Muscle layer of duodenum (tissue), 2 donors: ENCODE measurements at regions not wholly inside any gene's neighbourhood (a gene's known extent, or its start where the extent isn't known, plus 50 kb on each side); places are given as distances from the start of the nearest gene placed in this dataset.

Experiments
- H3K27ac ChIP-seq: one replicate; pipeline ENCODE4 v1.7.0; 2013; ENCODE audit warnings: mild to moderate bottlenecking, low read length
- H3K27me3 ChIP-seq: one replicate; pipeline ENCODE4 v1.7.0; 2013; ENCODE audit warnings: low read depth, mild to moderate bottlenecking, control low read depth, low read length
- H3K36me3 ChIP-seq, 2 donors: one replicate each; pipeline ENCODE4 v1.7.0; 2013; ENCODE audit warnings: low read length in 2 of 2, control low read depth in 1 of 2, mild to moderate bottlenecking in 1 of 2; ENCODE audit not compliant: insufficient read depth in 2 of 2, control insufficient read depth in 1 of 2
- H3K4me1 ChIP-seq, 2 donors: one replicate each; pipeline ENCODE4 v1.7.0; 2013; ENCODE audit warnings: low read length in 2 of 2, mild to moderate bottlenecking in 2 of 2, control low read depth in 1 of 2, moderate library complexity in 1 of 2; ENCODE audit not compliant: insufficient read depth in 2 of 2, control insufficient read depth in 1 of 2
- H3K4me3 ChIP-seq, 2 donors: one replicate each; pipeline ENCODE4 v1.7.0; 2013; ENCODE audit warnings: low read length in 2 of 2, low read depth in 1 of 2, mild to moderate bottlenecking in 1 of 2
- H3K9me3 ChIP-seq, 2 donors: one replicate each; pipeline ENCODE4 v1.7.0; 2013; ENCODE audit warnings: low read length in 2 of 2, control low read depth in 1 of 2, mild to moderate bottlenecking in 1 of 2; ENCODE audit not compliant: control insufficient read depth in 1 of 2
- donor health status: healthy.

- Histone ChIP-seq H3K36me3 (no peaks in the 10 kb centered on the region), H3K4me1 (no peaks in the 10 kb centered on the region), H3K27ac (no peak overlapping the region), H3K4me3 (no peak overlapping the region), H3K9me3 (no peaks in the 10 kb centered on the region), H3K27me3 (no peaks in the 10 kb centered on the region)
Observed at GRCh38 chr13:89027694-89028306, 1356.6 kb downstream of the SLITRK5 start.

- Histone ChIP-seq H3K4me1 (no peaks in the 10 kb centered on the region), H3K27ac (no peak overlapping the region), H3K27me3 (no peaks in the 10 kb centered on the region), H3K4me3 (no peak overlapping the region), H3K36me3 (no peaks in the 10 kb centered on the region), H3K9me3 (no peaks in the 10 kb centered on the region)
Observed at GRCh38 chr13:89029062-89029461, 1357.9 kb downstream of the SLITRK5 start.

GRCh38 chr13:89034015-89034414 is 1362.8 kb downstream of the SLITRK5 start:
- H3K9me3 ChIP-seq: no peaks in the 10 kb centered on the region
- no peaks in the 10 kb centered on the region for H3K36me3 ChIP-seq
- no peaks in the 10 kb centered on the region for H3K4me1 ChIP-seq
- no peaks in the 10 kb centered on the region for H3K27me3 ChIP-seq
- no peak overlapping the region for H3K27ac ChIP-seq
- no peak overlapping the region for H3K4me3 ChIP-seq

GRCh38 chr13:89052699-89053098 is 1381.5 kb downstream of the SLITRK5 start:
- no peaks in the 10 kb centered on the region for H3K9me3 ChIP-seq
- no peaks in the 10 kb centered on the region for H3K27me3 ChIP-seq
- no peak overlapping the region for H3K4me3 ChIP-seq
- no peak overlapping the region for H3K27ac ChIP-seq
- no peaks in the 10 kb centered on the region for H3K36me3 ChIP-seq
- H3K4me1 ChIP-seq: no peaks in the 10 kb centered on the region

GRCh38 chr13:89053418-89053817 is 1382.2 kb downstream of the SLITRK5 start:
- no peak overlapping the region for H3K4me3 ChIP-seq
- H3K9me3 ChIP-seq: no peaks in the 10 kb centered on the region
- no peaks in the 10 kb centered on the region for H3K36me3 ChIP-seq
- no peaks in the 10 kb centered on the region for H3K27me3 ChIP-seq
- no peak overlapping the region for H3K27ac ChIP-seq
- no peaks in the 10 kb centered on the region for H3K4me1 ChIP-seq

- Histone ChIP-seq H3K27me3 (no peaks in the 10 kb centered on the region), H3K4me1 (no peaks in the 10 kb centered on the region), H3K9me3 (no peaks in the 10 kb centered on the region), H3K27ac (no peak overlapping the region), H3K36me3 (no peaks in the 10 kb centered on the region), H3K4me3 (no peak overlapping the region)
Observed at GRCh38 chr13:89057274-89057673, 1386.1 kb downstream of the SLITRK5 start.

GRCh38 chr13:89057862-89058261 is 1386.7 kb downstream of the SLITRK5 start:
- H3K36me3 ChIP-seq: no peaks in the 10 kb centered on the region
- H3K27ac ChIP-seq: no peak overlapping the region
- H3K4me1 ChIP-seq: no peaks in the 10 kb centered on the region
- H3K4me3 ChIP-seq: no peak overlapping the region
- no peaks in the 10 kb centered on the region for H3K27me3 ChIP-seq
- no peaks in the 10 kb centered on the region for H3K9me3 ChIP-seq

- Histone ChIP-seq H3K36me3 (no peaks in the 10 kb centered on the region), H3K27me3 (no peaks in the 10 kb centered on the region), H3K9me3 (no peaks in the 10 kb centered on the region), H3K4me1 (no peaks in the 10 kb centered on the region), H3K27ac (no peak overlapping the region), H3K4me3 (no peak overlapping the region)
Observed at GRCh38 chr13:89061821-89062220, 1390.7 kb downstream of the SLITRK5 start.

- Histone ChIP-seq H3K36me3 (no peaks in the 10 kb centered on the region), H3K4me3 (no peak overlapping the region), H3K9me3 (no peaks in the 10 kb centered on the region), H3K4me1 (no peaks in the 10 kb centered on the region), H3K27ac (no peak overlapping the region), H3K27me3 (no peaks in the 10 kb centered on the region)
Observed at GRCh38 chr13:89066868-89067466, 1395.8 kb downstream of the SLITRK5 start.

- H3K27me3 ChIP-seq: no peaks in the 10 kb centered on the region
- H3K27ac ChIP-seq: no peak overlapping the region
- no peaks in the 10 kb centered on the region for H3K9me3 ChIP-seq
- no peaks in the 10 kb centered on the region for H3K36me3 ChIP-seq
- H3K4me1 ChIP-seq: no peaks in the 10 kb centered on the region
- no peak overlapping the region for H3K4me3 ChIP-seq
Observed at GRCh38 chr13:89072979-89073378, 1401.8 kb downstream of the SLITRK5 start.

GRCh38 chr13:89076622-89077021 is 1405.5 kb downstream of the SLITRK5 start:
- no peaks in the 10 kb centered on the region for H3K9me3 ChIP-seq
- no peak overlapping the region for H3K4me3 ChIP-seq
- no peak overlapping the region for H3K27ac ChIP-seq
- no peaks in the 10 kb centered on the region for H3K27me3 ChIP-seq
- no peaks in the 10 kb centered on the region for H3K36me3 ChIP-seq
- H3K4me1 ChIP-seq: no peaks in the 10 kb centered on the region

GRCh38 chr13:89082623-89083022 is 1411.5 kb downstream of the SLITRK5 start:
- Histone ChIP-seq H3K27me3 (no peaks in the 10 kb centered on the region), H3K27ac (no peak overlapping the region), H3K4me1 (no peaks in the 10 kb centered on the region), H3K9me3 (no peaks in the 10 kb centered on the region), H3K4me3 (no peak overlapping the region), H3K36me3 (no peaks in the 10 kb centered on the region)
